ENCODE measurements at regions not wholly inside any gene's neighbourhood (a gene's known extent, or its start where the extent isn't known, plus 50 kb on each side); places are given as distances from the start of the nearest gene placed in this dataset.

DNA sequence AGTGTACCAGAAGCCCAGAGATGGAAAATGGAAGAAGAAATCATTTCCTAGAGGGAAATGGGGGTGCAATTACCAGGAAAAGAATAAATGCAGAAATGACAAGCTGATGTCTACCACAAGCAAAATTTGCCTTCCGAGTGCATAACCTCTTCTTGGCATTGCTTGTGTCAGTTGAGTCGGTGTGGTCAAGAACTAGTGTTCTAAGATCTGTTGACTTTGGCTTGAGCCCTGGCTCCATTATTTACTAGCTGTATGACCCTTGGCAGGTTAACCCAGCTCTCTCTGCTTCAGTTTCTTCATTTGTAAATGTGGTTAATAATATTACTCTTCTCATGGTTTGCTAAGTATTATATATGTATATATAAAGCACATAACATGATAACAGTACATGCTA is 273.0 kb upstream of the IRX5 start:
- TF ChIP-seq, protein P1, sequence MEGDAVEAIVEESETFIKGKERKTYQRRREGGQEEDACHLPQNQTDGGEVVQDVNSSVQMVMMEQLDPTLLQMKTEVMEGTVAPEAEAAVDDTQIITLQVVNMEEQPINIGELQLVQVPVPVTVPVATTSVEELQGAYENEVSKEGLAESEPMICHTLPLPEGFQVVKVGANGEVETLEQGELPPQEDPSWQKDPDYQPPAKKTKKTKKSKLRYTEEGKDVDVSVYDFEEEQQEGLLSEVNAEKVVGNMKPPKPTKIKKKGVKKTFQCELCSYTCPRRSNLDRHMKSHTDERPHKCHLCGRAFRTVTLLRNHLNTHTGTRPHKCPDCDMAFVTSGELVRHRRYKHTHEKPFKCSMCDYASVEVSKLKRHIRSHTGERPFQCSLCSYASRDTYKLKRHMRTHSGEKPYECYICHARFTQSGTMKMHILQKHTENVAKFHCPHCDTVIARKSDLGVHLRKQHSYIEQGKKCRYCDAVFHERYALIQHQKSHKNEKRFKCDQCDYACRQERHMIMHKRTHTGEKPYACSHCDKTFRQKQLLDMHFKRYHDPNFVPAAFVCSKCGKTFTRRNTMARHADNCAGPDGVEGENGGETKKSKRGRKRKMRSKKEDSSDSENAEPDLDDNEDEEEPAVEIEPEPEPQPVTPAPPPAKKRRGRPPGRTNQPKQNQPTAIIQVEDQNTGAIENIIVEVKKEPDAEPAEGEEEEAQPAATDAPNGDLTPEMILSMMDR (IDR thresholded peaks at IDR 0.05; ENCODE audit: low read depth, low read length, missing control alignments) = no peak
- no peak overlapping the region for H3K4me3 ChIP-seq (ENCODE audit: low read depth, low read length)
- DNase-seq (ENCODE audit: low read depth) = no peak

DNA sequence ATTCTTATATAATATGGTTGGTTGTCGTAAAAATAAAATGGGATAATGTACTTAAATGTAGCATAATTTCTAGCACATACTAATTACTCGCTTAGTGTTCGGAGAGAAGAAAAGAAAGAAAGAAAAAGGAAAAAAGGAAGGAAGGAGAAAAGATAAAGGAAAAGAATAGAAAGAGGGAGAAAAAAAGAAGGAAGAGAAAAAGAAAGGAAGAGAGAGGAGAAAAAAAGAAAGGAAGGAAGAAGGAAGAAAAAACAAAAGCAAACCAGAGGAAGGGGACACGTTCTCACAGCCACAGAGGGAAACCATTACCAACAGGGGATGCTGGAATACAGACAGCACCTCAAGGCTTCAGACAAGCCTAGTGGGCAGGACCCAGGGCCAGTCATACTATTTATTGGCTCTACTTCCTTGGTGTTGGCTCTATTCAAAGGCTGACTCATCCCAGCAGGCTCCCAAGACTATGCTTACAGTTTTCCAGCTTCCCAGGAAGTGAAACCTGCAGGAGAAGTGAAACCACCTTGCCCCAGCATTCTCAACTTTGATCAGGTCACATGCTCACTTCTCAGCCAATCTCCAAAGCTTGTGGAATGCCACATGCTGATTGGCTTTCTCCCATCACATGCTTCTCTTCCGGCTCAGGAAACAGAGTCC is 273.5 kb upstream of the IRX5 start:
- TF ChIP-seq, protein P1 (IDR thresholded peaks at IDR 0.05; ENCODE audit: low read depth, low read length, missing control alignments) = no peak
- DNase-seq (ENCODE audit: low read depth) = no peak
- H3K4me3 ChIP-seq (ENCODE audit: low read depth, low read length) = no peak overlapping the region

DNA sequence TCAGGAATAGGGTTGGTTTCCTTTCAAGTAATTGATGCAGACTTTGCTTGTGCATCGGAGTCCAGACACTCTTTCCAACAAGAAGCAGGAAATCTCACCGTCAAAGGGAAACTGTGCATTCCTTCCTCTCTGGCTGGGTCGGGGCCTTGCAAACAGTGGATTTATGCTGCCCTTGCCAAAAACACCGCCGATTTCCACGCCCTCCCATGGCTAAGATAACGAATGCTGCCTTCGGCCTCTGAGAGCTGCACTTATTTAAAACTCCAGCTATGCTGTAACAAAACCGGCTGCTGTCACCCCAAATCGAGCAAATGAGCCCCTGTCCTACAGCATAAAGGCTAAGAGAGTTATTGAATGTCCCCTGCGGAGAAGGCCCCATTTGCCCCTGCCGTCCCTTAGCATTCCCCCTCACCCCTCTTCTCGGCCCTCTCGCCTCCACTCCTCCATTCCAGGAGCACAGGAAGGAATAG is 275.5 kb upstream of the IRX5 start:
- TF ChIP-seq, protein P1 (IDR thresholded peaks at IDR 0.05; ENCODE audit: low read depth, low read length, missing control alignments) = no peak
- no peak for DNase-seq (ENCODE audit: low read depth)
- H3K4me3 ChIP-seq (ENCODE audit: low read depth, low read length) = no peak overlapping the region

DNA sequence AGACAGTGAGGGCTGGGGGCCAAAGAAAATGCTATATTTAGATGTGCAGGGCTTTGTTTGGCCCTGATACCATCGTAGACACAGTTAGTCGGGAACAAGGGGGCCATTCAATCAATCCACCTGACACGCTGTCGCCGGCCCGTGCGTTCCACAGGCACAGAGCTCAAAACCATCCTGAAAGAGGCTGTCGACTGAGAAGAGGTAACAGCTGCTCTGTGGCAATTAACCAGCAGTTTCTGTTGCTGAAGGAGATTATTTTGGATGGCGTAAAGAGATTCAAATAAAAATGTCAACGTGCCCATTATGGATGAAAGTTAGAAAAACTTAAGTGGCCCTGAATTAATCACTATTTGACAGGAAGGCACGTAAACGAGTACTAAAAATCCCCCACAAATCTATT is 276.2 kb upstream of the IRX5 start:
- no peak for DNase-seq (ENCODE audit: low read depth)
- TF ChIP-seq, protein P1 (IDR thresholded peaks at IDR 0.05; ENCODE audit: low read depth, low read length, missing control alignments) = no peak
- H3K4me3 ChIP-seq (ENCODE audit: low read depth, low read length) = no peak overlapping the region

DNA sequence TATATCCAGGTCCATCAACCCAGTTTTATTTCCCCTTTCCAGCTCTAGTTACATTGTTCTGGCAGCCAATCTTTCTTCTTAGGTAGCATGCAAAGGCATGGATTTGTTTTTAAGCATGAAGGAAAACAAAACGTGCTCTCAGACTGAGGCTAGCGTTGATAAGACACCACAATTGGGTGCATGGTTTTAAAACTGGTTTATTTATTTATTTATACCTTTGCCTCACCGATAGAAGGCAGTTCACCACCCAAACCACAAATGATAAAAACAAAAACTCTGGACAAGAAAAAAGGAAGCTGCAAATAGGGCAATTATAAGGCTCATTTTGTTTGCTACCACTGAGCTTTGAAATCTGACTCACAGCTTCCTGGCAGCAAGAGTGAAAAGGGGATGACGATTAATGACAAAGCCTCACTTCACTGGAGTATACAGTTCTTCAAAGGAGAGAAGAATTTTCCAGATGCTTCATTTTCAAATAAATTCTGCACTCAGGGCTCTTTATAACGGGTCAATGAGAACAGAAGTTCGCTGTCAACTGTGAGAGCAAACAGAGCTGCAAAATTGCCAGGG is 278.4 kb upstream of the IRX5 start:
- DNase-seq (ENCODE audit: low read depth) = no peak
- TF ChIP-seq, protein P1 (IDR thresholded peaks at IDR 0.05; ENCODE audit: low read depth, low read length, missing control alignments) = no peak
- no peak overlapping the region for H3K4me3 ChIP-seq (ENCODE audit: low read depth, low read length)

DNA sequence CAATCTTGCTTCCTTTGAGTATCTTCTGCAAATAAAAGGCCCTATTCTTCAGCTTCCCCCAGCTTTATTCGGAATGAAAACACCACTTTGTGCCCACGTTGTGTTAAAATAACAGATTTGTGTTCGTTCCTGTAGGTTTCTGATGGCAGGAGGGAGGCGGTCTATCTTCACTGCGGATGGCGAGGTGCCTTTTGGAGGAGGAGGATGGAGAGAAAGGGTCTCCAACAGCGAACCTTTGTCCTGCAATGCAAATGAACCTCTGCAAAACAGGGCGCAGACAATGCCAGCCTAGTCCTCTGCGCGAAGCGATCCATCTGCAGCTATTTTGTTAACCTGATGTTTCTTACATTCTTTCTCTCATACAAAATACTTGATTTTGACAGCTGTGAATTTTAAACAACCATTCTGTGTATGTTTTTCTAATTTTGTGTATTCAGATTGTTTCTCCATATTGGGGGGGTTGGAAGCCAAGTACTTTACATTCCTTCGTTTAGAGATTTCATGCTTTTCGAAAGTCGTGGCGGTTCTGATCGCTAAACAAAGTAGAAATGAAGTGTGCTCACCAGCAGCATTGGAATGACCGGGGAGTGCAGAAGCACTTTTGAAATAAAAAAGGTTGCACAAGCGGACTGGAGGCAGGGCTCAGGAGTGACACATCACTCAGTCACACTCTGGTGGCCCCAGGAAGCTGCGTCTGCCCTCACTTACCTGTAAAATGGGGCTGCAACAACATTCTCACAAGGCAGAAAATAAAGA is 279.0 kb upstream of the IRX5 start:
- no peak overlapping the region for H3K4me3 ChIP-seq (ENCODE audit: low read depth, low read length)
- DNase-seq (ENCODE audit: low read depth) = no peak
- TF ChIP-seq, protein P1 (IDR thresholded peaks at IDR 0.05; ENCODE audit: low read depth, low read length, missing control alignments) = no peak

Measured in GM12864 (cell line).